GM12891 (cell line): ENCODE measurements at regions not wholly inside any gene's neighbourhood (a gene's known extent, or its start where the extent isn't known, plus 50 kb on each side); places are given as distances from the start of the nearest gene placed in this dataset.
A peak's percentile ranks its signal among the peaks of the same experiment; 100 is the strongest.

ENCODE experiments used
- DNase-seq: peaks from one replicate; pipeline ENCODE4 v3.0.0; 2011; ENCODE audit warnings: low spot score; ENCODE audit not compliant: insufficient read length
- FAIRE-seq: peaks from 2 replicates; lab custom pipeline; 2011; peaks lifted over from hg19 to GRCh38; lab: Jason Lieb, UNC
- PAX5 ChIP-seq: IDR thresholded peaks from 2 replicates; pipeline ENCODE4 v1.6.1; 2011; ENCODE audit warnings: low read length, moderate library complexity, mild to moderate bottlenecking; ENCODE audit not compliant: insufficient read depth, severe bottlenecking
- POLR2A ChIP-seq: IDR thresholded peaks from 2 replicates; pipeline ENCODE4 v1.6.1; 2011; ENCODE audit warnings: low read depth, low read length, control low read depth
- POLR2AphosphoS5 ChIP-seq: IDR thresholded peaks from 2 replicates; pipeline ENCODE4 v1.6.1; 2011; ENCODE audit warnings: low read depth, low read length, control low read depth
- POU2F2 ChIP-seq: IDR thresholded peaks from 2 replicates; pipeline ENCODE4 v1.6.1; 2011; ENCODE audit warnings: low read depth, mild to moderate bottlenecking, control low read depth, low read length, moderate library complexity
- SPI1 ChIP-seq: IDR thresholded peaks from 2 replicates; pipeline ENCODE4 v1.6.1; 2011; ENCODE audit warnings: low read depth, low read length, control low read depth
- TAF1 ChIP-seq: IDR thresholded peaks from 2 replicates; pipeline ENCODE4 v1.6.1; 2011; ENCODE audit warnings: low read depth, low read length, control low read depth

DNA sequence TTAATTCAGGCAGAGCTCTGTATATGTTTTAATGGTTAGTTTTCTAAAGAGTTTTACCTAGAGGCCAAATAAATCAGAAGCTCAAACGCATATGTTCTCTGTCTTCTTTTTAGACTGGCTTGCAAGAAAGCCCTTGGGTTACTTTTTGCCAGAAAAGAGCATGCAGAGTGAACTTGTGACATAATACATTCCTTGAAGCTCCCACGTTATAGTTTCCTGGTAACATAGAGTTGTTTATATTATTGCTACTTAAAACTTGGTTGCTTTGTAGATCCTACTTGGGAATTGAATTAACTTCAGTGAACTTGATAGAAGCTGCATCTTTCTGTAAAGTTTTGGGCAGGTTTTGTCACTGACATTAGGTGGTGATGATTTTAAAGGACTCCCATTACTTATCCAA, 102.9 kb downstream of the C9orf152 start:
- DNase-seq (no peak), FAIRE-seq (no peak)
- TF ChIP-seq POU2F2 (no peak), POLR2A (no peak), PAX5 (no peak), POLR2AphosphoS5 (no peak), TAF1 (no peak), SPI1 (no peak)

DNA sequence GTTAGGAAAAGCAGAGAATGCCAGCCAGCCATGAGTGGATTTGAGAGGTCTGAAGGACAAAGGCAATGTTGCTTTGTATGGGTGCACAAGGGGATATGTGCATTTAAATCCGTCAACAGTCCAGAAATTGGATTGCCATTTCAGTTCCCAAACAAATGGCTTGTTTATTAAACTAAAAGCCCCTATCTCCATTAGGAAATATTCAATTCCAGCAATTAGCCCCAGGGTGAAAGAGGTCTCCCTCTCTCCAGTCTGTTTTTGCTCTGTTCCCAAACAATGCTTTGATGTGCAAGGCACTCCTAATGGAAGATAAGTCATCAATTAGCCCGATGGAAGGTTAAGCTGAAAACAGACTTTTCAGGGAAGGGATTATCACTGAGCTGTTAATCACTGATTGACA, 101.3 kb downstream of the C9orf152 start:
- no peak for FAIRE-seq
- TF ChIP-seq PAX5 (no peak), POLR2A (no peak), POU2F2 (no peak), TAF1 (no peak), SPI1 (no peak), POLR2AphosphoS5 (no peak)
- DNase-seq = no peak

DNA sequence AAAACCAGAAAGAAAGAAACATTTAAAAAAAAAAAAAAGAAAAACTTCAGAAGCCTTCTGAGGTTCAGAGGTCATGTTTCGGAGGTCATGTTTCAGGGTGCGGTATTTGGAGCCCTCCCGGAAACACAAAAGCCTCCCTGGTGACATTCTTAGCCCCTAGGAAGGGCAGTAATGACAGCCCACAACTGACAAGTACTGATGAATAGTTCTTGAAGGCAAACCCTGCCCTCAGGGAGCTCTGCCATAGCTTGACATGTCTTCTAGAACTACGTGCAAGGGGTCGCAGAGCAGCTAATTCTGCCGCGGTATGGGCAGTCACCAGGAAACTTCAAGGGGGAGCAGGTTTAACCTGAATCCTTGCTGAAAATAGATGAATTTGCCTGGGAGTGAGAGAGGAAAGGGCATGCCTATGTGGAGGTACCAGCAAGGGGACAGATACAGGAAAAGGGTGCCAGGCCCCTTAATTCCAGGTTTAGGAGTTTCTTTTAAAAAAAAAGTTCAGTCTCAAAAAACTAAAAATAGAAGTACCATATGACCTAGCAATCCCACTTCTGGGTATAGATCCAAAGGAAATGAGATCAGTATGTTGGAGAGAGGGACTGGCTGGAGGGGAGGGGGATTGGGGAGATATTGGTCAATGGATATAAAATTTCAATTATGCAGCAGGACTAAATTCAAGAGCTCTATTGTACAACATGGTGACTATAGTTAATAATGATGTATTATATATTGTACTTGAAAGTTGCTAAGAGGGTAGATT, 98.4 kb downstream of the C9orf152 start:
- DNase-seq = no peak
- TF ChIP-seq POLR2AphosphoS5 (no peak), POLR2A (no peak), TAF1 (no peak), POU2F2 (no peak), SPI1 (no peak), PAX5 (no peak)
- FAIRE-seq = no peak

DNA sequence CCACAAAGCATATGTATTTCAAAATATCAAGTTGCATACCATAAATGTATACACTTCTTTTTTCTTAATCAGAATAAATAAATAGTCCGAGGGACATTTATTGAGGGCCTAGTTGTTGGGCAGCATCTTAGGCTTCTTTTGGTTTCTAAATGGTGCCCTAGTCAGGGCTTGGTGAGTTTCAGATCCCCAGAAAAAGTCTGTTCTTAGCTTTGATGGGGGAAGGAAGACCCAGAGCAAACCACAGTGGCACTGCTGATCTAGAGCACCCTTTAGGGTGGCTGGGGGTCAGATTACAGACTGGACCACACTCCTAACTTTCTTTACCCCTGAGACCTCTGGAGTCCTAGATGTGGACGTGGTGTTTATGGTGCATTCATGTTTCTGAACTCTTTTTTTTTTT, 97.8 kb downstream of the C9orf152 start:
- TF ChIP-seq SPI1 (peak; percentile 70), POLR2AphosphoS5 (no peak), POU2F2 (no peak)
- no peak for DNase-seq
- no peak for FAIRE-seq

DNA sequence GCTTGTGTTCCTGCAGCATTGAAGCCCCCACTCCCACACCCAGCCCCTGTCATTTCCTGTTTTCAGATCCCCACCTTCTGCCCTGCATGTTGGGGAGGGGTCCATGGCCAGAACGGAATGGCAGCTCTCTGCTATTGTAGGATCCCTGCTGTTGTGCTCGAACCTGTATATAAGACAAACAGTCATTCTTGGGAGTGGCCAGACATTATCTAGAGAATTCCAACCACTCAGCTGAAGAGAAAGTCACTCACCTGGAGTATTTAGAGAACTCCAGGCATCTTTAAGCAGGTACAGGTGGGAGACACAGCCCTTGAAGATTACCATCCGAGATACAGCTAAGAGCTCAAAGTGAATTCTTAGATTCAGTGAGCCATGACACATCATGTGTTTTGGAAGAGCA, 96.1 kb downstream of the C9orf152 start:
- TF ChIP-seq TAF1 (no peak), POLR2AphosphoS5 (no peak), PAX5 (no peak), POU2F2 (no peak), SPI1 (no peak), POLR2A (no peak)
- FAIRE-seq (no peak), DNase-seq (no peak)

DNA sequence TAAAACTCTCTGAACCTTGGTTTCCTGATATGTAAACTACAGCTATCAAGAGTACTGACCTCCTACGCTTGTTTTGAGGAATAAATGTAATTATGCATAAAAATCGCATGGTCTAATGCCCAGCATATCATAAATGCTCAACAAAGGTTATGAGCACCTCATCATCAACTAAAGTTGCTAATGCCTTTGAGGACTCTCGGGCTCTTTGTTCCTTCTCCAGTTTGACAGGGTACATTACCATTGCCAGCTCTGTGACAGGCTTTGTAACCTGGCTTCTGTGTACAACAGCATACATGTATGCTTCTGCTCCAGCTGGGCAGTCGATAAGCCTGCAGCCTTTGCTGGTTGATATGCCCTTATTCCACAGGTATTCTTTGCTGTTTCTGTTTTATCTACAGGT, 95.2 kb downstream of the C9orf152 start:
- no peak for DNase-seq
- FAIRE-seq = peak; percentile 73
- no peak for TF ChIP-seq SPI1

DNA sequence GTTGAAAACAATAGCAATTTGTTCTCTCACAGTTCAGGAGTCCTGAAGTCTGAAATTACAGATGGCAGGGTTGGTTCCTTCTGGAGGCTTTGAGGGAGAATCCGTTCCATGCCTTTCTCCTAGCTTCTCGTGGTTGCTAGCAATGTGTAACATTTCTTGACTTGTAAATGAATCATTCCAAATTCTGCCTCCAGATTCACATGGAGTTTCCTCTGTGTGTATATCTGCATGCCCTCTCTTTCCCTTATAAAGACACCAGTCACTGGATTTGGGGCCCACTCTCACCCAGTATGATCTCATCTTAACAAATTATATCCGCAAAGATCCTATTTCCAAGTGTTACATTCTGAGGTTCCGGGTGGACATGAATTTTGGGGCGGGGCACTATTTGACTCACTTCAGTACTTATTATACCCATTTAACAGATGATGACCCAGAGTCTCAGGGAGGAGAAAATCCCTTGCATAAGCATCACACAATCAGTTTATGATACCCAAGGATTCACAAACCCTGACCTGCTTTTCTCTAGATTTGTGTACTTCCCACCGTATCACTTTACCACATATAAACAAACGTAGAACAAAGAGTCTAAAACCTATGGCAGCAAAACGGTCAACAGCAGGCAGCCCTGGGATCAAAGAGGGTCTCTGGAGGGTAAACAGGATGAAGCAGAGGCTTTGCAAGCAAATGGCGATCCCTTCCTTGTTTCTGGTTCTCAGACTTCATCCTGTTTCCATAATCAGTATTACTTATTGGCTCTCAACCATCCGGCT, 93.7 kb downstream of the C9orf152 start:
- FAIRE-seq = no peak
- DNase-seq = no peak
- TF ChIP-seq POU2F2 (no peak), POLR2A (no peak), POLR2AphosphoS5 (no peak), SPI1 (no peak), PAX5 (no peak), TAF1 (no peak)

DNA sequence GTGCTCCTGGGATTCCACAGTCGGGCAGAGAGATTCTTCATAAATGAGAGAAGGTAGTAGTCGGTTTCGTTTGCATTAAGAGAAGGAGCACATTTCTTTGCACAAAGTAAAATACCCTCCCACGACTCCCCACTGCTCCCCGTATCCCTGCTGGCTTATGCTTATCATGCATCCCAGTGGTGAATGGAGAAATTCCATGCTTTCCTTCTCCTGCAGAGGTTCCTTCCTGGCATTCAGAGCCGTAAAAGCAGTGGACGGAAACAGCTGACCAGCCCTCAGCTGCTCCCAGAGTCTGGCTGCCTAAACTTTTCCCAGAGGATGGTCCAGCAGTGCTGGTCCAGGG, 93.1 kb downstream of the C9orf152 start:
- TF ChIP-seq TAF1 (no peak), SPI1 (no peak), POLR2A (no peak), PAX5 (no peak), POU2F2 (no peak), POLR2AphosphoS5 (no peak)
- FAIRE-seq = no peak
- DNase-seq = no peak

DNA sequence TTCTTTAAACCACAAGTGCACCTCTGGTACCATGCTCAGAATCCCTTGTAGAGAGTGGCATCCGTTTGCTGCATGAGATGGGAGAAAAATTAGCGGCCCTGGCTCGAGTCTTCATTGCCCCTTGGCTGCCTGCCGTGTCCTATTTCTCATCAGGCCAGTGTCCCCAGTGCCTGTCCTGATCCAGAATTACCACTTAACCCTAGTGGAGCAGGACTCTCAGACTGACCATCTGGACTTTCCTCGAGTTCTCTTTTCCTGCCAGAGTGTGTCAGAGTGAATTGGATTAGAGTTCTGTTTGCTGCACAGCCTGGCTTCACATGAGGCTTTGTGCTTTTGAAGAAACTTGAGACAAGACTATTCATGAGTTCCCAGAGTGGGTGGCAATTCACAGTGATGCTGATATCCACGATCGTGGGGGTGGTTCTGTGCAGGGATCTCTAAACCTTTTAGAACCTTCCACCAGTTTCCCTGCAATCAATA, 92.6 kb downstream of the C9orf152 start:
- TF ChIP-seq TAF1 (no peak), POLR2AphosphoS5 (no peak), POU2F2 (no peak), POLR2A (no peak)
- no peak for DNase-seq
- no peak for FAIRE-seq

DNA sequence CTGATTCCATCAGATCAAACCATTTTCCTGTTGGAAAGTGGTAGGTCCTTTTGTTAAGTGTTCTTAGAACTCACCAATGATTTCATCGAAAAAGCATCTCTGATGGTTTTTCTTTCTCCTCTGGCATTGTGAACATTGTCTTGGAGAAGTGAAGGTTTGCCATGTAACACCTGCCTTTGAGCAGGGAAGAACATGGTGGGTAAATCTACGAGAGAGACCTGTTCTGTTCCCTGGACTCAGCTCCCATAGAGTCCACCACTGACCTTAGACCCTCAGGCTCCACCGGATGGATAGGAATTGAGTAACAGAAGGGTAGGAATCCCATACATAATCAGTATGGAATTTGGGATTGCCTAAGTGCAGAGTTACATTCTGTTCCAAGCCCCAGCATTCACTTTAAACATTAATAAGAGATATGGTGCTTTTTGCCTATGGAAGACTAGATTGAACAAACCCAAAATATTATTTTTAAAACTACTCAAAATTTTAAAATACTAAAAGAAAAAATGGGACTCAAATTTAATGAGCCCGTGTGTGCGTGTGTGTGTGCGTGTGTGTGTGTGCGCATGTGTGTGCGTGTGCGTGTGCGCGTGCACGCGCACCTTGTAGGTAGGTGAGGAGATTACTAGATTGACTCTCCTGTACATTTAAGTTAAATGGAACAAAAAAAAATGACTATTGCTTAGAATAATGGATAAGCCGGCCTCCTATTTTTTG, 92.0 kb downstream of the C9orf152 start:
- DNase-seq = no peak
- FAIRE-seq = no peak
- TF ChIP-seq SPI1 = no peak
- TF ChIP-seq PAX5 = no peak
- no peak for TF ChIP-seq POLR2A
- TF ChIP-seq TAF1 = no peak
- TF ChIP-seq POLR2AphosphoS5 = no peak
- no peak for TF ChIP-seq POU2F2
